NCI-H146 (cell line): ENCODE measurements at regions not wholly inside any gene's neighbourhood (a gene's known extent, or its start where the extent isn't known, plus 50 kb on each side); places are given as distances from the start of the nearest gene placed in this dataset.

Experiments
- DNase-seq: peaks from one replicate; lab custom pipeline; 2025; lab: John Stamatoyannopoulos, UW

DNA sequence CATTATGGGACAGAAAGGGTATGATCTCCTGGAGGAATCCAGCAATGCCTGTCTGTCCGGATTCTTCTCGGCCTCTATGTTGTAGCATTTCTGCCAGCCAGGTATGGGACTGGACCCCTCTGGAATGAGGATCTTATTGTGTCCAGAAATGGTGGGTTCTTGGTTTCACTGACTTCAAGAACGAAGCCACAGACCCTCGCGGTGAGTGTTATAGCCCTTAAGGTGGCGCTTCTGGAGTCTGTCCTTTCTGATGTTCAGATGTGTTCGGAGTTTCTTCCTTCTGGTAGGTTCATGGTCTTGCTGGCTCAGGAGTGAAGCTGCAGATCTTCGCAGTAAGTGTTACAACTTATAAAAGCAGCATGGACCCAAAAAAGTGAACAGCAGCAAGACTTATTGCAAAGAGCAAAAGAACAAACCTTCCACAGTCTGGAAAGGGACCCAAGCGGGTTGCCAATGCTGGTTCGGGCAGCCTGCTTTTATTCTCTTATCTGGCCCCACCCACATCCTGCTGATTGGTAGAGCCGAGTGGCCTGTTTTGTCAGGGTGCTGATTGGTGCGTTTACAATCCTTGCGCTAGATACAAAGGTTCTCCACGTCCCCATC, 62.3 kb upstream of the IER3 start:
- DNase-seq = no peak

- no peak for DNase-seq
Observed at GRCh38 chr6:30804333-30804732, 60.0 kb upstream of the IER3 start.

- DNase-seq = no peak
Observed at GRCh38 chr6:30802731-30803130, 58.4 kb upstream of the IER3 start.

GRCh38 chr6:30801950-30802349, 57.6 kb upstream of the IER3 start:
- no peak for DNase-seq

- DNase-seq = no peak
Observed at GRCh38 chr6:30800871-30801270, 56.5 kb upstream of the IER3 start.

GRCh38 chr6:30799210-30799609, 54.9 kb upstream of the IER3 start:
- peak; percentile 47 for DNase-seq

DNA sequence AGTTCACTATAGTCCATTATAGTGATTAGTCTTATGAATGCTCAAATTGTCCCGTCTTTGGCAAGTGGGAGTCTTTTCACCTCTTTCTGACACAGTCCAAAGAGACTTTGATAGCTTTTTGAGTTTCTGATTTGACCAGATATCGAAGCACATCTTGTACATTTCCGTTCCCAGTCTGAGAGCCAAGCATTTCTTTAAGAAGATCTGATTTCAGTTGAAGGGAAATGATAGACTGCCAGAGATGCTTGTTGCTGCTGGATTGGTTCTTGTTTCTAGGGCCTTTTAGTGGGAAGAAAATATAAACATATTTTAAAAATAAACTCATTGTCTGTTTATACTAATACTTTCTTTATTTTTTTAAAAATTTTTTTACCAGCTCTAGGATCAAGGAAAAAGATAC, 54.1 kb upstream of the IER3 start:
- DNase-seq = no peak

DNA sequence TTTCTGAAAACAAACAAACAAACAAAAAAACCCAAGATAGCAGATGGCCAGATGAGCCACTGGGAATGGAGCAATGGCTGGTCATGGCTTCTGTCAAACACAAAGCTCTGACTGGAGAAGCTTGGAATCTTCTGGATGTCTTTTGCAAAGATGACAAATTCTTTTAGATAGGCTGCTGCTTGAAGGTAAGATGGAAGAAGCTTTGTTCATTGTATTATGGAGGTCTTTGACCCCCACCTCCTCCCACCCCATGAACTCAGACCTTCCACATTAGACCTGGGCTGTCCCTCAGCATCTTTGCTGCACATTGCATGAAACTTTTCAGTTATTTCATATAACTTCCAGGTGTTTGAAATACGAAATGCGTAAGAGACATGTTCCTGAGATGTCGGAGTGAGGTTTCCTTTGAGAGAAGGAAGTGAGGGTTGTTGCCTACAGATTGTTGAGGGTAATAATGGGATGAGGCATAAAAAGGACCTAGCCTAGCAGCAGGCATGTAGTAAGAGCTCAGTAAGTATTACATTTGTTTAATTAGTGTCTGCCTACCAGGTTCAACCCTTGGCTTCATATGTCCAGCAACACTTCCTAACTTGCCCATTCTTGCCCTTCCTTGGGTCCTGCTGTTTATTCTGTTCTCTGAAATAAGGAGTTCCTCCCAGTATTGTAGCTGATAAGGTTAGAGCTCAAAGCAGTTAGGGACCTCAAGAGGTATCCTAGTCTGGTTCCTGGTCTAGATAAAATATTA, 51.4 kb upstream of the IER3 start:
- DNase-seq = no peak
